Stimulated activated naive CD8-positive, alpha-beta T cell treated with anti-CD3 and anti-CD28 coated beads, Interleukin-15, Interleukin-2, amounts not matched to agents 100 U/mL and 50 U/mL, for 24 hours (primary cell): ENCODE measurements at regions not wholly inside any gene's neighbourhood (a gene's known extent, or its start where the extent isn't known, plus 50 kb on each side); places are given as distances from the start of the nearest gene placed in this dataset.

Experiments
- ATAC-seq: fragments of 150-1000 bp; cut with Tn5 transposase; one replicate; pipeline ENCODE4 v1.10.0; 2021
- DNase-seq: peaks from one replicate; pipeline ENCODE4 v3.0.0; 2021

DNA sequence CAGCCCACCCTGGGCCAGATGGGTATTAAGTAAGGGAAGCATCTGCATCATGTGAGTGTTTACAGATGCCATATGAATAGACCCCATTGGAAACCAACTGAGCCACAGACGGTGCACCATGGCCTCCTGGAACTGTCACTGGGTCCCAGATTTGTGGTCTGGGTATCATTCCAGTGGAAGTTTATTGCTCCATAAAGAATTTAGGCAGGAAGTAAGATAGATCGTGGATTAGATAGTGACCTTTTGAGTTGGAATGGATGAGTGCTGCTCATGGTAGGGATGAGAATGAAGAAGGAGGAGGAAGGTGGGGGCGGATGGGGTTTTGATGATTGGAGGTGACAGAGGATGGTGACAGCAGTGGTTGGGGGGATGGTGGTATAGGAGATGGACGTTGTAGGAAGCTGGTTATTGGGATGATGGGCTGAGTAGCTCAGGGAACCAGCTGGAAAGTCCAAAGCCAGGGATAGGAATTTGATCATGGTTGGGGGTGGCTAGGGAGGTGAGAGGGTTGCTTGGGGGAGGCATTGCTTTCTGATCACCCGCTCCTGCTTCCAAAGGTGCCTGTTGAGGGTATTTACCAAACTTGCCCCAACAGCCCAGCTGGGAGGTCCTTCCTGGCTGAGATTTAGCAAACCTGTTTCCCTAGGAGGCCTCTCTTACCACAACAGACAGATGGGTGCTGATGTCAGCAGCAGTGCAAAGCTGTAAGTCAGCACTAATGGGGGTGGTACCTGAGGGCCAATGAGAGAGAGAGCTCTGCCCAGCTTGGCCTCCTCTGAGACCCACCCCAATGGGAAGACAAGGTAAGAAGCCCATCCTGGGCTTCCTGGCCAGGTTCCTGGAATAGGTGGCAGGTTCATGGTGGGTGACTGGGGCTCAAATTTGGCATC lies 78.0 kb downstream of the VEGFA start:
- no peak for DNase-seq
- ATAC-seq = no peak

DNA sequence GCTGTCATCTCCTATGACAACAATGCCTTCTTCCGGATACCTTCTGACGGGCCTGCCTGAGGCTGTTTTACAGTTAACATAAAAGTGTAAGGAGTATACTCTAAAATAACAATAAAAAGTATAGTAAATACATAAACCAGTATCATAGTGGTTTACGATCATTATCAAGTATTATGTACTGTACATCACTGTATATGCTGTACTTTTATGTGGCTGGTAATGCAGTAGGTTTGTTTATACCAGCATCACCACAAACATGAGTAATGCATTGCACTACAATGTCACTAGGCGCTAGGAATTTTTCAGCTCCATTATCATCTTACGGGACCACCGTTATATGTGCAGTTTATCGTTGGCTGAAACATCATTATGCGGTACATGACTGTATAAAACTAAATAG lies 76.5 kb downstream of the VEGFA start:
- no peak for DNase-seq
- no peak for ATAC-seq

DNA sequence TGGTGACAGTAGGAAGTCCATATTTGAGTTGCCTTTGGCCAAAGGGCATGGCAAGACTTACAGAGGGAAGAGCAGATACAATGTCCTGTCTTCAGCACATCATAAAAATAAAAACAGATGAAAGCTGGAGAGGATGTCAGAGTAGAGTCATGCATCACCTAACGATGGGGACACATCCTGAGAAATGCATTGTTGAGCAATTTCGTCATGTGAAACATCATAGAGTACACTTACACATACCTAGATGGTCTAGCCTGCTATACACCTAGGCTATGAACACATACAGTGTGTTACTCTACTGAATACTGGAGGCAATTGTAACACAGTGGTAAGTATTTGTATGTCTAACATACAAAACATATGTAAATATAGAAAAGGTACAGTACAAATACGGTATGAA lies 75.6 kb downstream of the VEGFA start:
- no peak for DNase-seq
- ATAC-seq = no peak

DNA sequence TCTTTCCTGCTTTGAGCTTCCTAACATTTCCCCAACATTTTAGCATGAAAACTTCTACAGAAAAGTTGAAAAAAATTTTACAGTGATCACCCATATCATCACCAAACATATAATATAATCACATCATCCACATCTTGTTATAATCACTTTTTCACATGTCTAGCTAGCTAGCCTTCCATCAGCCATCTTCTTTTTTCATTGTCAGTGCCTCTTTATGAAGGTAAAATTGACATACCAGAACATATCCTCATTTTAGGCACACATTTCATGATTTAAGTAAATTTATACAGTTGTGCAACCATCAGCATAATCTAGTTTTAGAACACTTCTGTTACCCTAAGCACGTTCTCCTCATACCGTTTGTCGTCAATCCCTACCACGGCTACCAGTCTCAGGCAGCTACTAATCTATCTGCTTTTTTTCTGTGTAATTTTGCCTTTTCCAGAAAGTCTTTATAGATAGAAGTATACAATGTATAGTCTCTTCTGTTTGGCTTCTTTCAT lies 73.7 kb downstream of the VEGFA start:
- DNase-seq (no peak), ATAC-seq (no peak)

DNA sequence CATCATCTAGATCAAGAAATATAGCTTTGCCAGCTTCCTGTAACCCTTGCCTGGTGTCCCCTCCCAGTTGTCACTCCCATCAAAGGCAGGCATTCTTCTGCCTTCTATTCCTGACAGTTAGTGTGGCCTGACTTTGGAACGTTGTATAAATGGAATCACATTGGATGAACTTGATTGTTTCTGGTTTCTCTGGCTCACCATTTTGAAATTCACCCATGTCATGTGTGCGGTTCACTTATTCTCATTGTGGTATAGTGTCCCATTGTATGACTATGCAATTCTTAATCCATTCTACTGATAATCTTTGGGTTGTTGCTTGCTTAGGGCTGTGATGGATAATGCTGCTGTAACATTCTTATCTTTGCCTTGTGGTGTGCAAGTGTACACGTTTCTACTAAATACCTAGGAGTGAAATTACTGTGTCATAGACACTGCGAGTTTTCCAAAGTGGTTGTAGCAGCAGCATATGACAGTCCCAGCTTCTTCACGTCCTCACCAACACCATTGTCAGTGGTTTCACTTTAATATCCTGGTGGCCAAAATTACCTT lies 73.2 kb downstream of the VEGFA start:
- ATAC-seq (no peak), DNase-seq (no peak)

DNA sequence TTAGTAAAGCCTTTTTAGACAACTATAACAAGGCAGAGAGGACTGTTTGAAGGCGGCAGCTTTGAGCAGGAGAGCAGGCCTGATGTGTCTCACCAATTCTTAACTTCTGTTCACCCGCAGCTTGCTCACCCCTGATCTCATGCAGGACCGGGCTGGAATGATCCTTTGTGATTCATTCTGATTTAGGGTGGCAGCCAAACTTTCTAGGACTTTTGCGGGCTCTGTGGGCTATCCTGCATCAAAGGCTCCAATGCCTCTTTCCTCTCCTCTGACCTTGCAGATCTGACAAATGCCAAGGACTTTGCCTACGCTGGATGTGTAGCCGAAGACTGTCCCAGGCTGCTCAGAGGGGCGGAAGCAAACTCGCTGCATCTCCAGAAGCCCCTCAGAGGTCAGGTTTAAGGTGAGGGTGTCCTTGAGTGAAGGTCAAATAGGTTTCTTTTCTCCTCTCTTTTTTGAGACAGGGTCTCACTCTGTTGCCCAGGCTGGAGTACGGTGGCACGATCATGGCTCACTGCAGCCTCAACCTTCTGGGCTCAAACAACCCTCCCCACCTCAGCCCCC lies 72.3 kb downstream of the VEGFA start:
- no peak for DNase-seq

DNA sequence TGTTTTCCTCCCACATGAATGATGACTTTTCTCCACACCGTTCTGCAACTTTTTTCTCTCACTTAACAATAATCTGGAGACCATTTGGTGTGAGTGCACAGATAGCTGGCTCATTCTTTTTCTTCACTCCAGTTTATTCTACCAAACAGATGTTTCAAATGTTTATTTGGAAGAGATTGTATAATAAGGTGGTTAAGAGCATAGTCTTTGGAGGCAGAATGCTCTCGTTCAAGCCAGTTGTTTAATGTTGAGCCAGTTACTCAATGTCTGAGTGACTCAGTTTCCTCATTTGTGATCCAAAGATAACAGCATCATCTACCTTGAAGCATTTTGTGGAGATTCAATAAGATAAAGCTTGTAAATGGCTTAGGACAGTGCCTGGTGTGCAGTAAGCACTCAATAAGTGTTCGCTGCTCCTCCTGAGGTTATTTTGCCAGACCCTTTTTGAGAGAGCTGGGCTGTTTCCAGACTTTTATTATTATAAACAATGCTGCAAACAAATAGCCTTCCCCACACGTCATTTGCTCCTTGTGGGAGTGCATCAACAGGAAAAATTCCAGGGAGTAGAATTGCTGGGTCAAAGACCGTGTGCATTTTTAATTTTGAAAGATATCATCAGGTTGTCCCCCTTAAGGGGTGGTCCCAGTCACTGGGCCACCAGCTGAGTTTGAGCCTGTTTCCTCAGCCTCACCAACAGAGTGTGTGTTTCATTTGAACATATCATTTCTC lies 70.6 kb downstream of the VEGFA start:
- no peak for ATAC-seq
- DNase-seq = no peak

More for the DNA sequence above, 72.3 kb downstream of the VEGFA start:
- ATAC-seq = no peak

DNA sequence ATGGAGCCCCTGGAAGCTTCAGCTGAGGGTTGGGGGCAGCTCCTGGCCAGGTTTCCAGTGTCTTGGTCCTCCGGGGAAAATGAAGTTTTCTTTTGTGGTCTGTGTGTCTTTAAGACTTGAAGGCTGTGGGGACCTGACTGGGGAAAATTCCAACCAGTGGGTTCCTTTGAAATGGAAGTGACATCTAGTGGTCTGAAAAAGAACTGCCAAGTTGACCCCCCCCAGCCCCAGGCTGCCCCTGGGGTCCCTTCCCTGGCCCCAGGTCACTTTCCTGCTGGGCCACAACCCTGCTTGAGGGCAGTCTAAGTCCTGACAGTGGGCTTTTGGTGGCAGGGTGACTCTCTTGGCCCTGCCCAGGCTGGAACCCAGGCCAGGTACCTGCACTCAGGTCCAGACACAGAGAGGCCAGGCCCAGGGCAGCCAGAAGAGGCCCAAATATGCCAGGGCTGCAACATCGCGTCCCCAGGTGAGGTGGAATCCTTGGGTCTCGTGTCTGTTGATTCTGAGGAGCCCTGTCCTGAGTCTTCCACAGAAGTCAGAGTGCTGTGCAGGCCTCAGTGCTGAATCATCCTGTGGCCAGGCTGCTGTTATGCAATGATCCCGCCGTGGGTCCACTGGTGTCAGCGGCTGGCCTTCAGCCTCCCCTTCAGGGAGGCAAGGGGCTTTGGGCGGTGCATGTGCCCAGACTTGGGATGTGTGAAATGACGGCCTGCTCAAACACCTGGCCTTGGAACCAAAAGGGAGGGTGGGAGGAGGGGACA lies 68.4 kb downstream of the VEGFA start:
- ATAC-seq = no peak
- DNase-seq = no peak

DNA sequence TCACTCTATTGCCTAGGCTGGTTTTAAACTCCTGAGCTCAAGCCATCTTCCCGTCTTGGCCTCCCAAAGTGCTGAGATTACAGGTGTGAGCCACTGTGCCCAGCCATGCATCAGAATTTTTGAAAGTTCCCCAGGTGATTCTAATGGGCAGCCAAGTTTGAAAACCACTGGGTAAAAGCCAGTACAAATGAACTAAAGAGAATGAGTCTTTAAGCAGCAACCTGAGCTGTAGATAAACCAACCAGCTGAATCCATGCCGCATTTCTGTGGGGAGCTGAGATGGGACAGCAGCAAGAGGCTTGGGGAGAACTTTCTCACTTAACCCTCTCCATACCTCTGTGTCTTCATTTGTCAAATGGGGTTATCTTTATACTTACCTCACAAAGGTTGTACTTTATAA lies 67.5 kb downstream of the VEGFA start:
- no peak for ATAC-seq
- no peak for DNase-seq

DNA sequence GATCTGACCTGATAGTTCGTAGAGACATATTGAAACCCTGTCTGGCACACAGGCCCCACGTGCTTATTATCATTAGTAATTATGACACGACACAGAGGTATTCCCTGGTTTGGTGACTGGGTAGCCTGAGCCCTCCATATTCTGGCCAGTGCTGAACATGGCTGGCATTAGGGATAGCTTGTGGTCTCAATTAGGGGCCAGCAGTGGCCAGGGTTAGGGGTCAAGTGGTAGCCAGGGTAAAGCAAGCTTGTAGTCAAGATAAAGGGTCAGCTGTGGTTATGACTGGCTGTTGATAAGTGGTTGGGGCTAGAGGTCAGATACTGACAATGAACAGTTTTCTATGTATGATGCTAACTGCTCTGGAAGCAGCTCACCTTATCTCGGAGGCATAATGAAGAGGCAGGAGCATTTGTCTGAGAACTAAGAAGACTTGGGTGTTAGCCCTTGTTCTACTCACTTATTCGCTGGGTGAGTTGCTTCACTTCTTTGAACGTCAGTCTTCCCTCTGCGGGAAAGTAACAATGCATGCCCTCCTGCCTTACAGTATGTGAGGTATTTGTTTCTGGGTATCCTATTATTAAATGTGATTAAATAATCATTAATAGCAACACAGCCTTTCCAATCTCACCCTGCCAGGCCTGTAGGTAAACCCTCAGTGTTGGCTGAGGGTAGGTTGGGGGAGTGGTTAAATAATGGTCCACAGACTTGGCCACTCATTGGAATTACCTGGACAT lies 66.7 kb downstream of the VEGFA start:
- DNase-seq (no peak), ATAC-seq (no peak)
